Sigmoid colon (tissue), 6 donors: ENCODE measurements at regions not wholly inside any gene's neighbourhood (a gene's known extent, or its start where the extent isn't known, plus 50 kb on each side); places are given as distances from the start of the nearest gene placed in this dataset.
A peak's percentile ranks its signal among the peaks of the same experiment; 100 is the strongest.

ENCODE experiments used
- DNase-seq: peaks from one replicate; pipeline ENCODE4 v3.0.0-alpha.2; 2019
- H3K27ac ChIP-seq, 4 donors: fragments of 200-600 bp; sonication (generic); one replicate each; pipeline ENCODE4 v1.5.1; 2016 to 2019; ENCODE audit warnings: mild to moderate bottlenecking in 1 of 4
- H3K27me3 ChIP-seq, 3 donors: fragments of 200-600 bp; sonication (generic); one replicate each; pipeline ENCODE4 v1.5.1; 2019; ENCODE audit warnings: mild to moderate bottlenecking in 1 of 3
- H3K36me3 ChIP-seq, 4 donors: fragments of 200-600 bp; sonication (generic); one replicate each; pipeline ENCODE4 v1.5.1; 2016 to 2019
- H3K4me1 ChIP-seq, 4 donors: fragments of 200-600 bp; sonication (generic); one replicate each; pipeline ENCODE4 v1.5.1; 2017 to 2019
- H3K4me3 ChIP-seq, 4 donors: fragments of 200-600 bp; sonication (generic); one replicate each; pipeline ENCODE4 v1.5.1; 2017 to 2019; ENCODE audit warnings: mild to moderate bottlenecking in 2 of 4, moderate library complexity in 1 of 4
- H3K9me3 ChIP-seq, 4 donors: fragments of 200-600 bp in 3 of 4; sonication (generic) in 3 of 4; one replicate each; pipeline versions ENCODE4 v1.5.1 to v1.6.1; 2013 to 2019
- EP300 ChIP-seq, 4 donors: sonication (generic); formaldehyde crosslinking; IDR thresholded peaks; one replicate each; pipeline ENCODE4 v1.6.1; 2017; ENCODE audit warnings: antibody characterized with exemption in 4 of 4
- POLR2A ChIP-seq, 2 donors: fragments of 450-650 bp; IDR thresholded peaks; one replicate each; pipeline ENCODE4 v1.6.1; 2016; ENCODE audit warnings: antibody characterized with exemption in 2 of 2, mild to moderate bottlenecking in 2 of 2, moderate library complexity in 2 of 2
- POLR2AphosphoS5 ChIP-seq, 4 donors: sonication (generic); formaldehyde crosslinking; IDR thresholded peaks; one replicate each; pipeline ENCODE4 v1.6.1; 2017; ENCODE audit warnings: antibody characterized with exemption in 4 of 4
- WGBS, 2 donors: extraction: QIAGEN DNeasy Blood & Tissue Kit; methylation state at CpG; one replicate each; pipeline ENCODE4 v1.1.7; 2013; 5-methylcytosine and 5-hydroxymethylcytosine counted together
- intact Hi-C: fragments of 100-400 bp; cut with DNase I; formaldehyde crosslinking; loops from one replicate; pipeline ENCODE4 v1.15.1; 2023
- TF ChIP-seq, protein P1 (sequence below), 4 experiments: fragments of 450-650 bp in 3 of 4; fragments of 200-600 bp in 1 of 4; IDR thresholded peaks; one replicate each; pipeline ENCODE4 v1.5.1; 2016 to 2019; ENCODE audit warnings: antibody characterized with exemption in 4 of 4, mild to moderate bottlenecking in 3 of 4, moderate library complexity in 2 of 4
- donor health status: healthy with polysubstance abuse.
- donor health status: healthy.

DNA sequence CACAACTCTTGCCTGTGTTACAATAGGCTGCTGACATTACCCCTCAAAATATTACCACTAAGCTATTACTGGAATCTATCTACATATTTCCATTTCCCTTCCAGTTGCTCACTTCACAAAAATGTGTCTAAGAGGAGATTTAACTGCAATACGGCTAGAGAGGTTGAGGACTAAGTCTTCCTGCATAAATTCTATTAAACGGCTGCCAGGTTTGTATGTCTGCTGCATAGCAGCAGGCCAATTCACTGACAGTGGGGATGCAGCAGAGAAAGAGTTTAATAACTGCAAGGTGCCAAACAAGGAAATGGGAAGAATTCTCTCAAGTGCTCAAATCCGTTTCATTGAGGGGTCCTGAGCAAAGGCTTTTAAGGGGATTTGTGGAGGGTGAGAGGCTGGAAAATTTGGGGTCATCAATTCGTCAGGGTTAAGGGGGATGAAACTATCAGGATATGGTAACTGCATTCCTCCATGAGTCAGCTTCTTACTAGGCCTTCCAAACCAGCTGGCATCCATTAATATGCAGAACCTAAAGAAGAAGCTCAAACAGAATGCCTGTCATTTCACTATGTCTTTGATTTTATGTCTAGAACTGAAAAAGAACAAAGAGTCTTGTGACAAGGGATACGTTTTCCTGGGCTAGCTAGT lies 675.6 kb downstream of the TBL1XR1 start:
- 71 to 78% methylated on average over 5 of the region's 5 CpGs for WGBS, 2 donors
- Histone ChIP-seq H3K27me3 (no peaks in the 10 kb centered on the region), H3K36me3 (no peaks in the 10 kb centered on the region), H3K9me3 (no peaks in the 10 kb centered on the region), H3K4me3 (no peak overlapping the region), H3K27ac (no peak overlapping the region), H3K4me1 (peaks cover 0 to 10% (median 8%) of the 10 kb centered on the region in 4 donors)
- TF ChIP-seq POLR2A (IDR thresholded peaks at IDR 0.05) (no peak), POLR2AphosphoS5 (IDR thresholded peaks at IDR 0.05) (no peak), EP300 (IDR thresholded peaks at IDR 0.05) (no peak)
- TF ChIP-seq, protein P1, sequence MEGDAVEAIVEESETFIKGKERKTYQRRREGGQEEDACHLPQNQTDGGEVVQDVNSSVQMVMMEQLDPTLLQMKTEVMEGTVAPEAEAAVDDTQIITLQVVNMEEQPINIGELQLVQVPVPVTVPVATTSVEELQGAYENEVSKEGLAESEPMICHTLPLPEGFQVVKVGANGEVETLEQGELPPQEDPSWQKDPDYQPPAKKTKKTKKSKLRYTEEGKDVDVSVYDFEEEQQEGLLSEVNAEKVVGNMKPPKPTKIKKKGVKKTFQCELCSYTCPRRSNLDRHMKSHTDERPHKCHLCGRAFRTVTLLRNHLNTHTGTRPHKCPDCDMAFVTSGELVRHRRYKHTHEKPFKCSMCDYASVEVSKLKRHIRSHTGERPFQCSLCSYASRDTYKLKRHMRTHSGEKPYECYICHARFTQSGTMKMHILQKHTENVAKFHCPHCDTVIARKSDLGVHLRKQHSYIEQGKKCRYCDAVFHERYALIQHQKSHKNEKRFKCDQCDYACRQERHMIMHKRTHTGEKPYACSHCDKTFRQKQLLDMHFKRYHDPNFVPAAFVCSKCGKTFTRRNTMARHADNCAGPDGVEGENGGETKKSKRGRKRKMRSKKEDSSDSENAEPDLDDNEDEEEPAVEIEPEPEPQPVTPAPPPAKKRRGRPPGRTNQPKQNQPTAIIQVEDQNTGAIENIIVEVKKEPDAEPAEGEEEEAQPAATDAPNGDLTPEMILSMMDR (IDR thresholded peaks at IDR 0.05), result no peak
- no peak for DNase-seq
- intact Hi-C loops, result no loop called here

DNA sequence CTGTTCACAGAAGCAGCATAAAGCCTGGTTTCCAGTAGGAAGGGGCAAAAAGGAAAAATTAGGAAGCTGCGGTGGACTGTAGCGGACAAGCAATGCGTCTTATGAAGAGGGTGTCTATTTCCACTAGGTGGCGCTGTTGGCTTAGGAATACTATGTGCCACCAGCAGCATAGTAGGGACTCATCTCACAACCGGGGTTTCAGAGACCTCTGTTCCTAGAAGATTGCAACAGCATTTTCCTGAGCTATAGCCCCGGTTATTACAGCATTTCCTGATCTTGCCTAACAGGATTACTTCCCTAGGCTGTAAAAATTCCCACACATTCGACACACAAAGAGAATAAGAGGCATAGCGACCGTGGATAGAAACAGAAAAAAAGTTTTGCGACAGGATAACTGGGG lies 683.0 kb downstream of the TBL1XR1 start:
- whole genome bisulfite sequencing, 2 donors, result 70 to 74% methylated on average over 10 of the region's 10 CpGs
- no peak for DNase-seq
- intact Hi-C loops, result loop anchor here (1.0 to 10.0 kb wide), 3 partner anchors 148 to 1871 kb away; no protein-coding TSS in a partner anchor
- Histone ChIP-seq H3K27me3 (no peaks in the 10 kb centered on the region), H3K36me3 (no peaks in the 10 kb centered on the region), H3K4me3 (no peak overlapping the region), H3K27ac (no peak overlapping the region), H3K9me3 (peaks cover 0 to 27% (median 5%) of the 10 kb centered on the region in 4 donors), H3K4me1 (no peaks in the 10 kb centered on the region)
- TF ChIP-seq EP300 (IDR thresholded peaks at IDR 0.05) (no peak), POLR2A (IDR thresholded peaks at IDR 0.05) (no peak), POLR2AphosphoS5 (IDR thresholded peaks at IDR 0.05) (no peak)
- TF ChIP-seq, protein P1 (IDR thresholded peaks at IDR 0.05), result peak; percentile 58 to 78 (median 72)

DNA sequence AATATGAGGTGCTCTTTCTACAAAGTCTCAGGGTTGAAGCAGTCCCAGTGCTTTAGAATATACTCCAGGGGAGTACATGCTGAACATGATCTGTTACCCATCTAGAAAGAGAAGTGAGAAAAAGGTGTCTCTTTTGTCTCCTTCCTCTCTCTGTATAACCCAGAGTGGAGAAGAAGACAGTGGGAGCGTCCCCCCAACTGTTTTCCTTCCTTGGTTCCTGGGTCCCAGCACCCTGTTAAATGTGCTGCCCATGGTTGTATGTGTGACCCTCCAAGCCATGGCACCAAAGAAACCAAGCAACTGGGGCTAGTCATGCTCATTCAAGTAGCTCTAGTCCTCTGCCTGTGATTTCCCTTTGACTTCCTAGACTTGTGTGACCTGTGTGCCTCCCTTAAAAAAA lies 683.7 kb downstream of the TBL1XR1 start:
- H3K36me3 ChIP-seq, result no peaks in the 10 kb centered on the region
- intact Hi-C loops, result loop anchor here (1.0 to 10.0 kb wide), 3 partner anchors 149 to 1871 kb away; no protein-coding TSS in a partner anchor
- no peak overlapping the region for H3K27ac ChIP-seq
- TF ChIP-seq, protein P1 (IDR thresholded peaks at IDR 0.05), result no peak
- H3K27me3 ChIP-seq, result no peaks in the 10 kb centered on the region
- H3K9me3 ChIP-seq, result peaks cover 0 to 27% (median 5%) of the 10 kb centered on the region in 4 donors
- H3K4me3 ChIP-seq, result no peak overlapping the region
- H3K4me1 ChIP-seq, result no peaks in the 10 kb centered on the region
- DNase-seq, result no peak
- WGBS, 2 donors, result 86 to 87% methylated on average over 1 of the region's 1 CpG

DNA sequence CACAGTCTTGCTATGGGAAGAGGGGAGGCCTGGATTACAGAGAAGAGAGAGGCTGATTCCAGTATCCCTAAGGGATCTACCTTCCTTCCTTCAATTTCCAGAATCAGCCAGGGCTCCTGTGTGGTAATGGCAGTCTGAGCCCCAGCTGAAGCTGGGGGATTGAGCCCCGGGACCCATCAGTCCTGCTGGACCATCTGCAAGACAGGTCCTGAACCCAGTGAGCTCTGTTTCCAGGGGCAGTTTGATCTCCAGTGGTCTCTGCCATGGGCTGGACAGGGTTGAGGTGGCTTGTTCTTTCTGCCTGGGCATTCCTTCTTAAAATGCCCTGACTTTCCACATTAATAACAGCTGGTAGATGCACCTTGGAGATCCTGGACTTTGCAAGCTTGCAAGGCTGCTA lies 685.2 kb downstream of the TBL1XR1 start:
- H3K9me3 ChIP-seq, result peaks cover 0 to 27% (median 5%) of the 10 kb centered on the region in 4 donors
- intact Hi-C loops, result loop anchor here (5.0 to 10.0 kb wide), 2 partner anchors 150 to 1873 kb away; no protein-coding TSS in a partner anchor

More for the DNA sequence above, 685.2 kb downstream of the TBL1XR1 start:
- Histone ChIP-seq H3K27ac (no peak overlapping the region), H3K27me3 (no peaks in the 10 kb centered on the region), H3K4me3 (no peak overlapping the region), H3K36me3 (no peaks in the 10 kb centered on the region), H3K4me1 (no peaks in the 10 kb centered on the region)
- DNase-seq, result no peak
- WGBS, 2 donors, result 80 to 94% methylated on average over 1 of the region's 1 CpG
- TF ChIP-seq POLR2AphosphoS5 (IDR thresholded peaks at IDR 0.05), result no peak
- no peak for TF ChIP-seq EP300 (IDR thresholded peaks at IDR 0.05)
- TF ChIP-seq, protein P1 (IDR thresholded peaks at IDR 0.05), result no peak
- TF ChIP-seq POLR2A (IDR thresholded peaks at IDR 0.05), result no peak
